ENCODE measurements at regions not wholly inside any gene's neighbourhood (a gene's known extent, or its start where the extent isn't known, plus 50 kb on each side); places are given as distances from the start of the nearest gene placed in this dataset.

DNA sequence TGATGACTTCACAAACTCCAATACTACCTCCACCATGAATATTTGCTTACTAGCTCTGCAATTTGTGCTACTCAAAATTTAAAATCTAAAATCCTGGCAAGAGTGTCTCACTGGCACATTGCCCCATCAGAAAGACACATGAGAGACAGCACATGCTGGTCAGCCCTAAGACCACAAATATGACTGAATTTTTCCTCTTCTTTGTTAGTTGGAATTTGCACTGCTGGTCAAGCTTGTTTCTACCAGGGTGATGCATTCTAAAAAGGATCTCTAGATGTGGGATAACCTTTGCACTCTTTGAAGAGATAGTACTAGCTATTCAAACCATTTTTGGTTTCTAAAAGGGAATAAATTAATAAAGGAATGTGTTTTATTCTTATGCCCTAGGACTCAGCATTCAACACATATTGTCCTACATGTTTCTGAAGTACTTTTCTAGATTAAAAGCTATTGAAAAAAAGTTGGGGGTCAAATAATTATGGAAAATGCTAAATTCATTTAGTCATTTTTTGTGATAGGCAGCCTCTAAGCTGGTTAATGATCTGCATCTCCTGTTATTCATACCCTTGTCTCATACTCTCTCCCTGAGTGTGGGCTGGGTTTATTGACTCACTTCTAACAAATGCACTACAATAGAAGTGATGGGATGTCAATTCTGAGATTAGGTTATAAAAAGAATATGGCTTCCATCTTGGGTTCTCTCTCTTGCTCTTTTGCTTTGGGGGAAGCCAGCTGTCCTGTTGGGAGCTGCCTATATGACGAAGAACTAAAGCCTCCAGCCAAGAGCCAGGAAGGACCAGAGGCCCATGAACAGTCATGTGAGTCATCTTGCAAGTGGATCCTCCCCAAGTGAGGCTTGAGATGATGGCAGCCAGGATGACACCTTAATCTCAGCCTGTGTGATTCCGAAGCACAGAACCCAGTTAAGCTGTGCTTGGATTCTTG is 211.5 kb upstream of the CRY1 start:
- Histone ChIP-seq H3K27ac (no peak overlapping the region), H3K4me3 (no peak overlapping the region)
- TF ChIP-seq, protein P1, sequence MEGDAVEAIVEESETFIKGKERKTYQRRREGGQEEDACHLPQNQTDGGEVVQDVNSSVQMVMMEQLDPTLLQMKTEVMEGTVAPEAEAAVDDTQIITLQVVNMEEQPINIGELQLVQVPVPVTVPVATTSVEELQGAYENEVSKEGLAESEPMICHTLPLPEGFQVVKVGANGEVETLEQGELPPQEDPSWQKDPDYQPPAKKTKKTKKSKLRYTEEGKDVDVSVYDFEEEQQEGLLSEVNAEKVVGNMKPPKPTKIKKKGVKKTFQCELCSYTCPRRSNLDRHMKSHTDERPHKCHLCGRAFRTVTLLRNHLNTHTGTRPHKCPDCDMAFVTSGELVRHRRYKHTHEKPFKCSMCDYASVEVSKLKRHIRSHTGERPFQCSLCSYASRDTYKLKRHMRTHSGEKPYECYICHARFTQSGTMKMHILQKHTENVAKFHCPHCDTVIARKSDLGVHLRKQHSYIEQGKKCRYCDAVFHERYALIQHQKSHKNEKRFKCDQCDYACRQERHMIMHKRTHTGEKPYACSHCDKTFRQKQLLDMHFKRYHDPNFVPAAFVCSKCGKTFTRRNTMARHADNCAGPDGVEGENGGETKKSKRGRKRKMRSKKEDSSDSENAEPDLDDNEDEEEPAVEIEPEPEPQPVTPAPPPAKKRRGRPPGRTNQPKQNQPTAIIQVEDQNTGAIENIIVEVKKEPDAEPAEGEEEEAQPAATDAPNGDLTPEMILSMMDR (IDR thresholded peaks at IDR 0.05): no peak
- no peak for DNase-seq (ENCODE audit: low spot score)

DNA sequence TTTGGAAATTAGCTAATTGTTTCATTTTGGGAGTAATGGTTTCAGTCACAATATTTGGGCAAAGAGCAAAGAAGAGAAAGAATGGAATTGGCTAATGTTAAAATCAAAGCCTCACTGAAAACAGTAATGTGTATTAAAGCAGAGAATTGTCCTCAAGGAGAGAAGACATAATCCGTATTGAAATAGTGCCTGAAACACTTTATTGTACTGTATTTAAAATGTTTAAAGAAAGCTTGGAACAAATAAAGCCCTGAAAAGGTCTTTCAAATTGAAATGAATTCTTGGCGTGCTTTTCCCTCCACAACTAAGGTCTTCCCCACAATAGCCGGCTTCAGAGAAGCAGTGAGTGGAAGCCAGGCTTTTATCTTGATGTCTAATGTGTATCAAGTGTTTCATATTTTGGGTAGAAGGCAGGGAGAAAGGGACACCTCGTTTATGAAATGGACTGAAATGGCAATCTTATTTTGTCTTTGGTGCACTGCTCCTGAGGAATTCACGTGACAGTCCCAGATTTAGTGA is 212.9 kb upstream of the CRY1 start:
- Histone ChIP-seq H3K27ac (no peak overlapping the region), H3K4me3 (no peak overlapping the region)
- TF ChIP-seq, protein P1 (IDR thresholded peaks at IDR 0.05): no peak
- DNase-seq (ENCODE audit: low spot score): no peak

DNA sequence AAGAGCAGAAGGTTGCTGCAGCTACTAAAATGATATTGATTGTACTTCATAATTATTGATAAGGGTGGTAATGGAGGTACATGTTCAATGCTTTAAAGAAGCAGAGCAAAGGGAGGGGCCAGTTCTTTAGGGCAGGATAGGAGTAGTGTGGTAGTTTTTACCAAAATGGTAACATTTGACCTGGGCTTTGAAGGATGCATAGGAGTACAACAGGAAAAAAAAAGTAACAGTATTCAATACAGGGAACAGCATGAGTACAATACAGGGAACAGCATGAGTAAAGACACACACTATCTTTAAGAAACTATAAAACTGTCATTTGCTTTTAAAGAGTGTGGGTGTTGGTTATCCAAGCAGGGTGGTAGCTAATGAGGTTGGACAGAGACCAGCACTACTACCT is 215.0 kb upstream of the CRY1 start:
- Histone ChIP-seq H3K27ac (no peak overlapping the region), H3K4me3 (no peak overlapping the region)
- TF ChIP-seq, protein P1 (IDR thresholded peaks at IDR 0.05): no peak
- no peak for DNase-seq (ENCODE audit: low spot score)

DNA sequence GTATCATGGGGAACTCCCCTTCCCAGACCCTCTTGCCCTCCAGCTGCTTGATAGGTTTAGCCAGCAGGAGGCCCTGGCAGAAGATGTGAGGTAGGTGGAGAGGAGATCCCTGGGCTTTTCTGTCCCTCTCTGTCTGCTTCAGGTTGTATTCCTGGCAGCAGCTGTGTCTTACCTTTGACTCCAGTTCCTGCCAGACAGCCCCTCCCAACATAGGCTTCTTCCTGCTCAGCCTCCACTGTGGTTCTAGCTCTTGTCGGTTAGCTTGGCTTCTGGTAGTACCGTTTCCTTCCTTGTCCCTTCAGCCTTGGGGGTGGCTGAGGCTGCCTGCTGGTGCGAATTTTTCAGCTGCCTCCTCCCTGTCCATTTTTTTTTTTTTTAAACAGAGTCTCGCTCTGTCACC is 215.7 kb upstream of the CRY1 start:
- DNase-seq (ENCODE audit: low spot score): no peak
- Histone ChIP-seq H3K27ac (no peak overlapping the region), H3K4me3 (no peak overlapping the region)
- TF ChIP-seq, protein P1 (IDR thresholded peaks at IDR 0.05): no peak

DNA sequence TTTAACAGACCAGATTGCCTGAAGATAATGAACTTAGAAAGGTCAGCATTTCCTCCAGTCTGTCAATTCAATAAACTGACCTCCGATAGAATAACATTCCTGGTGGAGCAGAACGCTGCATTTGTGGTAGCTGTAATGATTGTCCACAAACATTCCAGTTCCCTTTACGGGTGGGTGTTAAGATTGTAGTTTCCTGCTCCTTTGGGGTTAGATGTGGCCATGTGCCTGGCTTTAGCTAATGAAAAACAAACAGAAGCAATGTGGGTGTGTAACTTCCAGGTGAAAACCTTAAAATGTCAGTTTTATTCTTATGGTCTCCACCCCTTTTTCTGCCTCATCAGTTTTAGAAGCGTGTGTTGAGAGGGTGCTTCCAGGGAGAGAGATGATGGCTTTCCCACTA is 217.3 kb upstream of the CRY1 start:
- H3K27ac ChIP-seq: no peak overlapping the region
- no peak for DNase-seq (ENCODE audit: low spot score)
- TF ChIP-seq, protein P1 (IDR thresholded peaks at IDR 0.05): no peak
- no peak overlapping the region for H3K4me3 ChIP-seq

DNA sequence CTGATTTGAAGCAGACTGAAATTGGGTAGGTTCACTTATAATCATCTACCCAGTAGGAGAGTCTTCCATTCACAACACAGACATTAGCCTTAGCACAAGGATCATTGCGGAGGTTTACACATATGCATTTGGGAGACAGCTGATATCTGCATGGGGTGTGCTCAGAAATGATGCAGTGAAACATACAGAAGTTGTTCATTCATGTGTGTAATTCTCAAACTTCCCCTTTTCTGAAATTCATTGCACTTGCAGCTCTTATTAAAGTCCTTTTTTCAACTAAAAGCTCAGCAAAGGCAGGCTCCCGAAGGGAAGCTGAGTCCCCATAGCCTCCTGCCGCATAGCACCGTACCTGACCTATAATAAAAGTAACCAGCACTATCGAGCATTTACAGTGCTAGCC is 218.3 kb upstream of the CRY1 start:
- TF ChIP-seq, protein P1 (IDR thresholded peaks at IDR 0.05): no peak

More for the DNA sequence above, 218.3 kb upstream of the CRY1 start:
- no peak for DNase-seq (ENCODE audit: low spot score)
- H3K27ac ChIP-seq: no peak overlapping the region
- no peak overlapping the region for H3K4me3 ChIP-seq
